NCI-H2196 (cell line): ENCODE measurements at regions not wholly inside any gene's neighbourhood (a gene's known extent, or its start where the extent isn't known, plus 50 kb on each side); places are given as distances from the start of the nearest gene placed in this dataset.
"Not testable (repeated sequence)": the region's sequence is repeated elsewhere in the genome, so short reads cannot be mapped to it uniquely, and the experiment has no call there.

ENCODE experiments used
- DNase-seq: peaks from one replicate; lab custom pipeline; 2025; ENCODE audit not compliant: unreplicated experiment; lab: John Stamatoyannopoulos, UW

DNA sequence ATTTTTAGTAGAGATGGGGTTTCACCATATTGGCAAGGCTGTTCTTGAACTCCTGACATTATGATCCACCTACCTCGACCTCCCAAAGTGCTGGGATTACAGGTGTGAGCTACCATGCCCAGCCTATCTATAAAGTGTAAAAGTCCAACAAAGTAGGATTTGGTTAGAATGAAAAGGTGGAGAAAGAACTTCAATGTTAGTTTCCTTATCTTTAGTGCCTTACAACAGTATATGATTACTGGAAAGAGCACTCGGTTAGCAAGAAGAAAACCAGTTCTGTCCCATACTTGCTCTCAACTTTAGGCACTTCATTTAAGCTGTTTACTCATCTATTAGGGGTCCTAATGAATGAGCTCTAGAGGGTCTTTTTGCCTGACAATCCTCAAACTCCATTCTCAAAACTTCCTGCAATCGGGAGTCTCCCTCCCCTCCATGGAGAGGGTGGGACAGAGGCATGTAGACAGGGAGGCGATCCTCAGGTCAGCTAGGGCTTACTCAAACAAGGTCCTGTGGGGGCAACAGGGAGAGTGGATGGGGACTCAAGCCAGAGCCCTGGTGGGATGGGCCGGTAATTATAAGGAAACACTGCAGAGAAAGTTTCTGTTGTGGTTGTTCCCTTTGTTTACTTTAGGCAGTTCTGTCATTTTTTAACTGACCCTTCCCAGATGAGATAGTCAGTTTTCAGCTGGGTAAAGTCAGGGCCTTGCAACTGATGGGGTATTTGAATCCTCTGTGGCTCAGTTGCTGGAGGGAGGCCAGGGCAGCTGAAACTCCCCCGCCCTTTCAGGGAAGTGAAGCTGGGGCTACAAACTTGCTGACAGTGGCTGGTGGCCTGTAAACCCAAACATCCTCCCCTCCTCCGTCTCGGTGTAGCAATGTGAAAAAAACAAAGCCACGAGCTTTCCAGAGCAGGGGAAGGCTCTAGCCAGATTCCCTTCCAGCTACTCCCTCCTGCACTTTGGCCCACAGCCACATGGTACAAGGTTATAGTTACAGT lies 64.4 kb upstream of the NOTCH2NLA start:
- not testable (repeated sequence) for DNase-seq

GRCh38 chr1:146292424-146292823 lies 63.6 kb upstream of the NOTCH2NLA start:
- DNase-seq, result not testable (repeated sequence)

GRCh38 chr1:146287881-146288280 lies 59.1 kb upstream of the NOTCH2NLA start:
- DNase-seq, result not testable (repeated sequence)

DNA sequence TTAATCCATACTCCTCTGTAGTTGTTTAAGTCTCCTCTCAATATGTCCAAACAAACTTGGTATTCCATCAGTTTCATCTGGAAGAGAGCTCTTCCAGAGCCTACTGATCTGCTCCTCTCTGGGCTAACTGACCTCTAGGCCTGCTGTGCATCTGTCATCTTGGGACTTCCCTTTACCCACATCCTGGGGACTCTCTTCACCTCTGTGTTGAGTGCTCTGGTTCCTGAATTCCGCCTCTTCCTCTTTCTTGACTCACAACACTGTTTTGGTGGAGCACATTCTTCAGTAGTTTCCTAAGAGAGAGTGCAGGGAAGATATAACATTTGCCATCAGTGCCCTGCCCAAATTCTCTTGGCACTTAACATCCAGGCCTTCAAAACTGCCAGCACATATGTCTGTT lies 55.9 kb upstream of the NOTCH2NLA start:
- not testable (repeated sequence) for DNase-seq

GRCh38 chr1:146283527-146283880 lies 54.7 kb upstream of the NOTCH2NLA start:
- not testable (repeated sequence) for DNase-seq

GRCh38 chr1:146282807-146283526 lies 54.1 kb upstream of the NOTCH2NLA start:
- not testable (repeated sequence) for DNase-seq

GRCh38 chr1:146281522-146281921 lies 52.7 kb upstream of the NOTCH2NLA start:
- DNase-seq, result not testable (repeated sequence)

GRCh38 chr1:146278758-146279157 lies 49.9 kb upstream of the NOTCH2NLA start:
- DNase-seq, result not testable (repeated sequence)
